Right forelimb (tissue), 1 donor: ENCODE measurements at regions not wholly inside any gene's neighbourhood (a gene's known extent, or its start where the extent isn't known, plus 50 kb on each side); places are given as distances from the start of the nearest gene placed in this dataset.

Experiments used
- DNase-seq: peaks from one replicate; pipeline ENCODE4 v3.0.0-alpha.2; 2018

GRCh38 chr9:113741886-113742854, 133.9 kb upstream of the ZNF618 start:
- DNase-seq, result no peak

GRCh38 chr9:113742878-113743277, 133.2 kb upstream of the ZNF618 start:
- no peak for DNase-seq

- DNase-seq, result no peak
Measured at GRCh38 chr9:113746486-113746885, 129.6 kb upstream of the ZNF618 start.

- no peak for DNase-seq
Measured at GRCh38 chr9:113748135-113748534, 128.0 kb upstream of the ZNF618 start.

- DNase-seq, result no peak
Measured at GRCh38 chr9:113753398-113754119, 122.5 kb upstream of the ZNF618 start.

GRCh38 chr9:113754739-113755138, 121.4 kb upstream of the ZNF618 start:
- no peak for DNase-seq

- DNase-seq, result no peak
Measured at GRCh38 chr9:113755433-113755832, 120.7 kb upstream of the ZNF618 start.

- DNase-seq, result no peak
Measured at GRCh38 chr9:113756476-113757192, 119.5 kb upstream of the ZNF618 start.

GRCh38 chr9:113763429-113763828, 112.7 kb upstream of the ZNF618 start:
- DNase-seq, result no peak

GRCh38 chr9:113764572-113764971, 111.5 kb upstream of the ZNF618 start:
- no peak for DNase-seq

GRCh38 chr9:113769412-113769811, 106.7 kb upstream of the ZNF618 start:
- no peak for DNase-seq

GRCh38 chr9:113770396-113770795, 105.7 kb upstream of the ZNF618 start:
- no peak for DNase-seq

GRCh38 chr9:113771199-113771598, 104.9 kb upstream of the ZNF618 start:
- no peak for DNase-seq

- peak; percentile 62 for DNase-seq
Measured at GRCh38 chr9:113772121-113772810, 103.8 kb upstream of the ZNF618 start.

- DNase-seq, result no peak
Measured at GRCh38 chr9:113774963-113775362, 101.1 kb upstream of the ZNF618 start.

- no peak for DNase-seq
Measured at GRCh38 chr9:113775749-113776148, 100.4 kb upstream of the ZNF618 start.

GRCh38 chr9:113776194-113776593, 99.9 kb upstream of the ZNF618 start:
- no peak for DNase-seq

- no peak for DNase-seq
Measured at GRCh38 chr9:113781381-113781780, 94.7 kb upstream of the ZNF618 start.

GRCh38 chr9:113781896-113782295, 94.2 kb upstream of the ZNF618 start:
- no peak for DNase-seq

- no peak for DNase-seq
Measured at GRCh38 chr9:113783475-113783874, 92.6 kb upstream of the ZNF618 start.

- no peak for DNase-seq
Measured at GRCh38 chr9:113785334-113785733, 90.8 kb upstream of the ZNF618 start.

- DNase-seq, result no peak
Measured at GRCh38 chr9:113786071-113786470, 90.0 kb upstream of the ZNF618 start.

GRCh38 chr9:113787871-113788270, 88.2 kb upstream of the ZNF618 start:
- DNase-seq, result no peak
